Activated CD8-positive, alpha-beta memory T cell treated with anti-CD3 and anti-CD28 coated beads for 48 hours (primary cell): ENCODE measurements at regions not wholly inside any gene's neighbourhood (a gene's known extent, or its start where the extent isn't known, plus 50 kb on each side); places are given as distances from the start of the nearest gene placed in this dataset.
A peak's percentile ranks its signal among the peaks of the same experiment; 100 is the strongest.

Source experiments
- DNase-seq, 3 experiments: peaks; one replicate each; pipeline ENCODE4 v3.0.0-alpha.2; 2020; ENCODE audit warnings: low read depth in 2 of 3, low spot score in 2 of 3

GRCh38 chr20:23254505-23254904 lies 96.1 kb upstream of the NXT1 start:
- no peak for DNase-seq

- DNase-seq = no peak
Observed at GRCh38 chr20:23254034-23254433, 96.6 kb upstream of the NXT1 start.

GRCh38 chr20:23253524-23253923 lies 97.1 kb upstream of the NXT1 start:
- DNase-seq = no peak

- no peak for DNase-seq
Observed at GRCh38 chr20:23251779-23252178, 98.8 kb upstream of the NXT1 start.

GRCh38 chr20:23249541-23249940 lies 101.0 kb upstream of the NXT1 start:
- DNase-seq = no peak

GRCh38 chr20:23248461-23248882 lies 102.1 kb upstream of the NXT1 start:
- DNase-seq = no peak

GRCh38 chr20:23246717-23247664 lies 103.6 kb upstream of the NXT1 start:
- DNase-seq = no peak

- DNase-seq = no peak
Observed at GRCh38 chr20:23245553-23246181, 104.9 kb upstream of the NXT1 start.

GRCh38 chr20:23244916-23245552 lies 105.6 kb upstream of the NXT1 start:
- DNase-seq = no peak

- DNase-seq = no peak
Observed at GRCh38 chr20:23244156-23244915, 106.3 kb upstream of the NXT1 start.

GRCh38 chr20:23243791-23244155 lies 106.8 kb upstream of the NXT1 start:
- no peak for DNase-seq

GRCh38 chr20:23242556-23243180 lies 107.9 kb upstream of the NXT1 start:
- DNase-seq = no peak

- no peak for DNase-seq
Observed at GRCh38 chr20:23242104-23242503, 108.5 kb upstream of the NXT1 start.

GRCh38 chr20:23241416-23241815 lies 109.2 kb upstream of the NXT1 start:
- no peak for DNase-seq

GRCh38 chr20:23240519-23240918 lies 110.1 kb upstream of the NXT1 start:
- no peak for DNase-seq

- no peak for DNase-seq
Observed at GRCh38 chr20:23237201-23237600, 113.4 kb upstream of the NXT1 start.

GRCh38 chr20:23235173-23236027 lies 115.2 kb upstream of the NXT1 start:
- peak in 2 of 3 experiments; percentile 5 to 15 for DNase-seq

- DNase-seq = no peak
Observed at GRCh38 chr20:23234311-23235078, 116.1 kb upstream of the NXT1 start.

- DNase-seq = no peak
Observed at GRCh38 chr20:23233341-23233740, 117.2 kb upstream of the NXT1 start.
